Iris pigment epithelial cell (primary cell): ENCODE measurements at regions not wholly inside any gene's neighbourhood (a gene's known extent, or its start where the extent isn't known, plus 50 kb on each side); places are given as distances from the start of the nearest gene placed in this dataset.
"Not testable (repeated sequence)": the region's sequence is repeated elsewhere in the genome, so short reads cannot be mapped to it uniquely, and the experiment has no call there.

Experiments
- DNase-seq: peaks from one replicate; pipeline ENCODE4 v3.0.0-alpha.2; 2011; ENCODE audit warnings: low read depth

- no peak for DNase-seq
These were observed 474.3 kb upstream of the CAMK1G start for GRCh38 chr1:209109001-209109785.

DNA sequence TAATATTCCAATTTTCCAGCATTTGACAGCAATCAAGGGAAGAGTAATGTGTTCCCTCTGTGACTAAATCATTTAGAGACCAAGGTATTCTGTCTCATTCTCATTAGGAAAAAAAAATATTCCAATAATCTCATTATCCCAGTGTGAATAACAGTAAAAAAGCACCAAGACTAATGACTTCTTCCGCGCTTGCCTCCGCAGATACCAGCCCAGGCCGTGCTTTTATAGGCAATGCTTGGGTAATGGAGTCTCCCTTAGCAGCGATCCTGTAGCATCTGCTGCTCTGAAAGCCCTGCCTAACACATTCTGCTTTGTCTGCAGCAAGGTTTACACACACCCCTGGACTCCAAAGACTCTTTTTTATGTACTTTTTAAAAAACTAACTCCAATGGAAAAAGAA, 470.0 kb upstream of the CAMK1G start:
- no peak for DNase-seq

GRCh38 chr1:209116705-209117104, 466.8 kb upstream of the CAMK1G start:
- no peak for DNase-seq

- no peak for DNase-seq
These were observed 459.9 kb upstream of the CAMK1G start for GRCh38 chr1:209123601-209124000.

GRCh38 chr1:209129091-209129490, 454.4 kb upstream of the CAMK1G start:
- DNase-seq = not testable (repeated sequence)

GRCh38 chr1:209130886-209131285, 452.6 kb upstream of the CAMK1G start:
- DNase-seq = no peak

DNA sequence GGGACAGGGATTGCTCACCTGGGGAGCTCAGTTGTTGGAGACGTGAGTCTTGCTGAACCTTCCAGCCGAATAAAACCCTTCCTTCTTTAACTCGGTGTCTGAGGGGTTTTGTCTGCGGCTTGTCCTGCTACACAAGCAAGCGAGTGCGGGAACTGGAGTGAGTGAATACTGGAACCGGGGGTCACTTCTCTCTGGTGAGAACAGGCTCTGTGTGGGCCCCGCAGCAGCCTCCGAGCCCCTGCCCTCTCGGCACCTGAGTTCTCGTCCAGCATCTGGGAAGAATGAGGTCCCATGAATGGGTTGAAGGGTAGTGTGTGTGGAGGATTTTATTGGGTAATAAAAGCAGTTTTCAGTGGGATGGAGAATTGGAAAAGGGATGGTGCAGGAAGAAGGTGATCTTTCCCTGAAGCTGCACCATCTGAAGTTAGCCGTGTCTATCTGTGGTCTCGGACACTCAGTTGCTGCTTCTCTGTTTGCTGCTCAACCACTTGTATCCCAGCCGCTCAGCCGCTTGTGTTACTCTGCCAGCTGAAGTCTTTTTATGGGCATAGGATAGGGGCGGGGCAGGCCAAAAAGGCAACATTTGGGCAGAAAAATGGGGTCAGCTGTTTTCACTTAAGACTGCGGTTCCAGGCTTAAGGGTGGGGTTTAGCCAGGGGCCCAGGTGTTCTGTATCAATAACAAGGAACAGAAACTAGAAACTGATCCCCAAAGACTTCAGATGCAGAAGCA, 450.6 kb upstream of the CAMK1G start:
- no peak for DNase-seq

DNA sequence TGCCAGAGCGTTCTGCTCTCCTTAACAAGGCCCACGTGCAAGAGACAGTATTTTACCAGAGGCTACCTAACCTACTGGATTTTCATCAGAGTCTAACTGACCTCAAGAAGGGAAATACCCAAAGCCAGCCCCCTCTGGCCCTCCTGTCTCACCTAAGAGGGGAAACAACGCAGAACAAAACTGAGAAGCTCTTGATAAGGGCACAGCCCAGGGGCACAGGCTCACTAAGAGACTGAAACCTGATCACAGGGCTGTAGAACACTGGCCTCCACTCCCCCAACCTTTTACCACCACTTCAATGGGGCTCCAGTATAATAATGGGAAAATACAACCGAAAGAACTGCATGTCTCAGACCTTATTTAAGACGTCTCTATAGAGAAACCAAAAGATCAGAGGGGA, 449.5 kb upstream of the CAMK1G start:
- DNase-seq = no peak

DNA sequence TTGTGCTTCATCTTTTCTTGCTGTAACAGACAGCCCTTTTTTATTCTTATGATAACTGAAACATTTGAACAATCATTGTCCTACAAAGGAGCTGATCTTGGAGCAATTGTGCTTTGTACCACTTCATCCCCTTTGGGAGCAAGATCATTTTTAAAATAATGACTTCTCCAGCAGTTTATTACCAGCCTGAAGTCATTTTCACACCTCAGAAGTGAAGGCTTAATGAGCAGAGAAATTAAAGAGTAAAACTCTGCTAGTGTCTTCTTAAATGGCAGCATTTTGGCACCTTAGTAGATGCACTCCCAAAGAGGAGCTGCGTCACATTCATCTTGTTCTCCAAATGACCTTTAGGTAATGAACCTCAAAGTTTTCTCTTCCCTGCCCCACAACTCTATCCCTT, 439.6 kb upstream of the CAMK1G start:
- DNase-seq = no peak

DNA sequence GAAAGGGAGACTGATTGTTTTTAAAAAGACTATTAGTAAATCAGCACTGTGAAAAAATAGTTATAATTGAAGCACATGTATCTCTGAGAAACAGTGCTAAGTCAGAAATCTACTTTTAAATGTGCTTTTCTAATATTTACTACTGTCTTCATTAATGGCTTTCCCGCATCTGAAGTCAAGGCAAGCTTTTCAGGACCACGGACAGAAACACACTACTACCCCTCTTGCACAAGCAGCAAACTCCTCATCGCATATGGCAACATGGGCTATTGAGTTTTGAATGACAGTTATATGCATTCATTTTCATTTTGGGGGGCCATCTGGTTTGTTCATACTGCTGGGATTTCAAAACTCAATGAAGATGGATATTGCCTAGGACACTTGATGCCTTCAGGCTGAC, 433.4 kb upstream of the CAMK1G start:
- DNase-seq = peak; percentile 42

- no peak for DNase-seq
These were observed 430.1 kb upstream of the CAMK1G start for GRCh38 chr1:209153411-209153810.

GRCh38 chr1:209154912-209155311, 428.6 kb upstream of the CAMK1G start:
- DNase-seq = no peak

GRCh38 chr1:209155546-209155945, 428.0 kb upstream of the CAMK1G start:
- no peak for DNase-seq

GRCh38 chr1:209156991-209157390, 426.5 kb upstream of the CAMK1G start:
- DNase-seq = no peak

DNA sequence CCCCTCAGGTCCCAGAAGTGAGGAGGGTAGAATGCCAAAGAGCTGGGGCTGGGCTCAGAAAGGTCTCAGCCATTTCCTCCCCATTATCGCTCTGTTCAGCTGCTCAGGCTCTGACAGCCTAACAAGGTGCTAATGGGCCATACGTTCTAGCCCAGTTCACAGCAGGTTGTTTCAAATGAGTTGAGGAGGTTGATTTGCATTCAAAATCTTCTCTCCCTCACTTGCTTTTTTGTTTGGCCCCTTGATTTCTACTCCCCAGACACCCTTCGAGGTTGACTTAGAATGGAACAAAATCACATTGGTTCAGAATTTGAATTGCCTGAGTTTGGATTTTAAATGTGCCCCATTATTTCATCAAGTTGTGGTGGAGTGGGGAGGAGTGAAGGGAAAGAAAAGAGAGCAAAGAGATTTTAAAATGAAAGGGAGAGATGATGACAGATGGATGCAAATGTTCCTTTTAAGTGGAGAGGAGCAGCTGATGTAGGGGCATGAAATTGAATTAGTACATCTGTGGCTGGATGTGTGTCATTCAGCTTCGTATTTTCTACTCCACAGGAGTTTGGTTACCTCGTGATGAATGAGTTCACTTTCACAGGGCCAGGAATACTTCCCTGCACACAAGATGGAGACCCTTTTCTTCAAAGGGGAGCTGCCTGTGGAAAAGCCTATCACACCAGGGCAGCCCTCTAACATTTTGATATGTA, 425.8 kb upstream of the CAMK1G start:
- DNase-seq = no peak

DNA sequence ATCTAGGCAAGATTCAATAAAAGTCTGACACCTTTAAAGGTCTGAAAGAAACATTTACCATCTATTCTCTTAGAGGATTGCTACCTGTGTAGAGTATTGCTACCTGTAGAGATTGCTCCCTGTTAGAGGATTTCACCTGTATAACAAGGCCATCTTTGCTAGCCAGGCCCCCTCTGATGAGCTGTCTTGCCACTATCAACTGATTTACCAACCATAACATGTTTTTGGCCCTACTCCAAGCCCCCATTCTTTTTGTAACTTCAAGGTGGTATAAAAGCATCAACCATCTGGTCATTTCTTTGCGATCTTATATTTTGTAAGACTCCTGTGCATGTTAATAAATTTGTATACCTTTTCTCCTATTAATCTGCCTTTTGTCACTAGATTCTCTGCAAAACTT, 424.7 kb upstream of the CAMK1G start:
- no peak for DNase-seq

DNA sequence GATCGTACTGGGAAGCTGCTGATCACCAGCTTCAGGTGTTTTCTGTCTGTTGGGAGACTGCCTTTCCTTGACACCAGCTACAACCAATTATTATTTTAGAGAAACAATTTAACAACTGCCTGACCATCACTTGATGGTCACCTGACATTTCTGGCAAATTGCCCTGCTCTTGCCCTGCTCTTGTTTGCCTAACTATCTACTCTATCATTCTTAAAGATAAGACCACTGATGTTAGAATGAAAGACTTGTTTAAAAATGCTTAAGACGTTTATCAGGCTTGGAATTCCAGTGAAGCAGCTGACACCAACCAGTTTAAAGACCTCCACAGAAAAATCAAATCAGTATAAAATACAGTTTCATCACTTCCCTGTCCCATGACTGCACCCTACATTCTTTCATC, 423.3 kb upstream of the CAMK1G start:
- no peak for DNase-seq

- DNase-seq = no peak
These were observed 420.9 kb upstream of the CAMK1G start for GRCh38 chr1:209162651-209163050.

- DNase-seq = peak; percentile 13
These were observed 415.3 kb upstream of the CAMK1G start for GRCh38 chr1:209168204-209168603.

DNA sequence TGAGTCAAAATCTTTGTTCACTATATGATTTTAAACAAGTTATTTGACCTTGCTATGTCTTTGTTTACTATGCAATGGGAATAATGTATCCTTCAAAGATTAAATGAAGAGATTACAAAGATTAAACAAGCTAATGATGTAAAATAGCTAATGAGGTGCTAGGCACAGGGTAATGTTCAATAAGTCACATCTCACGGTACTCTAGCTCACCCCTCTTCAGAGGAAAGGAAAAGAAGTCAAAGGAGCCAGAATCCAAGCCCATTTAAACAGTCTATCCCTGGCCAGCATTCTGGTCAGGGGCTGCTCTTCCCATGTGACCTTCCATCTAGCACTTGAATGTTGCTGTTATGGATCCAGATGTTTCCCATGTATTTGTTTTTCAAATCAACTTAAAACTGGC, 412.4 kb upstream of the CAMK1G start:
- DNase-seq = no peak

DNA sequence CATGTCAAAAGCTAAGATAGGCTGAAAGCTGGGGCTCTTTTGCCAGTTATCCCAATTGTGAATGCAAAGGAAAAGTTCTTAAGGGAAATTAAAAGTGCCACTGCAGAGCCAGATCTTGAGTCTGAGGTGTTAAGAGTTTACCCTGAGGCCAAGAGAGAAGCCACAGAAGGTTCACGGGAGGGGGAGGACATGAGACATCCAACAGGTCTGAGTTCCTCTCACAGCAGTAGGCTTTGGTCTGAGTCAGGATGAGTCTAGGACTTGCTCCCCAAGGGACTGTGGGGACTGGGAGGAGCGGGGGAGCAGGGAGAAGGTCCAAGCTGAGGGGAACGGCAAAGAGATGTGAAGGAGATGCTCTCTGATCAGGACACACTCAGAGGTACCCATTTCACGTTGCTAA, 411.2 kb upstream of the CAMK1G start:
- DNase-seq = no peak

DNA sequence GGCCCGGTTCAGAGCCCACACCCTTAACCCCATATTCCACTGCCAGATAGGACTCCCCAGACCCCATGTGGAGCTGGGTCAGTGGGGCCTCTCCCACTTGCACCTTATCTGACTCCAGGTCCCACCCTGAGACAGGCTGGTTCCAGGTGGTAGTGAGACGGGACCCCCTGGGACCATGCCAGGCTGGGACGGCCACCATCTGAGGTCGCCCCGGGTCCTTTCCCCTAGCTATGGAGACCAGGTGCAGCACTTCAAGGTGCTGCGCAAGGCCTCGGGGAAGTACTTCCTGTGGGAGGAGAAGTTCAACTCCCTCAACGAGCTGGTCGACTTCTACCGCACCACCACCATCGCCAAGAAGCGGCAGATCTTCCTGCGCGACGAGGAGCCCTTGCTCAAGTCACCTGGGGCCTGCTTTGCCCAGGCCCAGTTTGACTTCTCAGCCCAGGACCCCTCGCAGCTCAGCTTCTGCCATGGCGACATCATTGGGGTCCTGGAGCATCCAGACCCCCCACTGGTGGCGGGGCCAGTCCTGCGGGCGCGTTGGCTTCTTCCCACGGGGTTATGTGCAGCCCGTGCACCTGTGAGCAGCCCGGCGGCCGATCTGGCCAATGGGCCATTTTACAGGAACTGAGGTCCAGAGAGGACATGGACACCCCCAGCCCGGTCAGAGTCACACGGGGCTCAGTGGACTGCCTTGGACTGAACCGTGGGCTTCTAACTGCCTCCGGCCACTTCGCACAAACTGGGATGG, 410.5 kb upstream of the CAMK1G start:
- DNase-seq = not testable (repeated sequence)
